AG04450 (cell line): ENCODE measurements at regions not wholly inside any gene's neighbourhood (a gene's known extent, or its start where the extent isn't known, plus 50 kb on each side); places are given as distances from the start of the nearest gene placed in this dataset.

Experiments used
- CTCF ChIA-PET: fragments of 300-600, 350-600 bp; formaldehyde crosslinking; extraction: SDS; loops from one replicate; lab custom pipeline; 2022; ENCODE audit warnings: antibody characterized with exemption, inconsistent platforms; lab: Charles Lee
- POLR2A ChIA-PET: fragments of 350-600 bp; formaldehyde crosslinking; extraction: SDS; loops from one replicate; lab custom pipeline; 2021; ENCODE audit warnings: antibody characterized with exemption, inconsistent platforms; lab: Yijun Ruan, JAX
- DNase-seq: peaks from one replicate; pipeline ENCODE4 v3.0.0-alpha.2; 2011; ENCODE audit warnings: low read depth, low spot score
- H3K27ac ChIP-seq: one replicate; pipeline ENCODE4 v1.5.1; 2012; ENCODE audit warnings: low read depth, low read length, control low read depth
- H3K27me3 ChIP-seq: one replicate; pipeline ENCODE4 v1.6.0; 2012; ENCODE audit warnings: low read length; ENCODE audit not compliant: control insufficient read depth, insufficient read depth
- H3K4me3 ChIP-seq: 2 replicates; pipeline ENCODE4 v1.5.1; 2011; ENCODE audit warnings: mild to moderate bottlenecking, low read depth, low read length, control low read depth
- H3K9me3 ChIP-seq: 2 replicates; pipeline ENCODE4 v1.5.1; 2012; ENCODE audit warnings: low read length; ENCODE audit not compliant: control insufficient read depth, insufficient read depth
- CTCF ChIP-seq: IDR thresholded peaks from 2 replicates; pipeline ENCODE4 v1.5.1; 2011; ENCODE audit warnings: low read depth, low read length, control low read depth, inconsistent platforms

- DNase-seq = no peak
- ChIA-PET CTCF (interaction anchor here (0.6 to 2.1 kb wide), 2 partner anchors 24 to 30 kb away, joined by 5 to 8 read pairs; no protein-coding TSS in a partner anchor), POLR2A (no interaction called here)
- Histone ChIP-seq H3K27me3 (peaks cover 31% of the 10 kb centered on the region), H3K4me3 (no peak overlapping the region), H3K9me3 (peaks cover 4% of the 10 kb centered on the region; the same call in 1 of the 2 replicates), H3K27ac (no peak overlapping the region)
- no peak for TF ChIP-seq CTCF
Measured at GRCh38 chr21:31557421-31558188, 101.9 kb upstream of the SOD1 start.

GRCh38 chr21:31556662-31557061 is 102.8 kb upstream of the SOD1 start:
- no peak for DNase-seq
- Histone ChIP-seq H3K27me3 (peaks cover 31% of the 10 kb centered on the region), H3K4me3 (no peak overlapping the region), H3K27ac (no peak overlapping the region), H3K9me3 (peaks cover 4% of the 10 kb centered on the region; the same call in 1 of the 2 replicates)
- TF ChIP-seq CTCF = no peak
- CTCF ChIA-PET = interaction anchor here (2.1 kb wide), 1 partner anchor 24 kb away, joined by 8 read pairs; no protein-coding TSS in a partner anchor
- POLR2A ChIA-PET = no interaction called here

GRCh38 chr21:31555741-31556191 is 103.7 kb upstream of the SOD1 start:
- peaks cover 4% of the 10 kb centered on the region; the same call in 1 of the 2 replicates for H3K9me3 ChIP-seq
- no peak overlapping the region for H3K27ac ChIP-seq
- no peak for DNase-seq
- ChIA-PET CTCF (interaction anchor here (2.1 kb wide), 1 partner anchor 25 kb away, joined by 8 read pairs; no protein-coding TSS in a partner anchor), POLR2A (no interaction called here)
- H3K4me3 ChIP-seq = no peak overlapping the region
- H3K27me3 ChIP-seq = peaks cover 31% of the 10 kb centered on the region
- TF ChIP-seq CTCF = no peak

GRCh38 chr21:31554511-31555022 is 104.9 kb upstream of the SOD1 start:
- Histone ChIP-seq H3K27me3 (peaks cover 22% of the 10 kb centered on the region), H3K27ac (no peak overlapping the region), H3K9me3 (peaks cover 4% of the 10 kb centered on the region; the same call in 1 of the 2 replicates), H3K4me3 (no peak overlapping the region)
- ChIA-PET POLR2A (no interaction called here), CTCF (no interaction called here)
- no peak for TF ChIP-seq CTCF
- DNase-seq = no peak

DNA sequence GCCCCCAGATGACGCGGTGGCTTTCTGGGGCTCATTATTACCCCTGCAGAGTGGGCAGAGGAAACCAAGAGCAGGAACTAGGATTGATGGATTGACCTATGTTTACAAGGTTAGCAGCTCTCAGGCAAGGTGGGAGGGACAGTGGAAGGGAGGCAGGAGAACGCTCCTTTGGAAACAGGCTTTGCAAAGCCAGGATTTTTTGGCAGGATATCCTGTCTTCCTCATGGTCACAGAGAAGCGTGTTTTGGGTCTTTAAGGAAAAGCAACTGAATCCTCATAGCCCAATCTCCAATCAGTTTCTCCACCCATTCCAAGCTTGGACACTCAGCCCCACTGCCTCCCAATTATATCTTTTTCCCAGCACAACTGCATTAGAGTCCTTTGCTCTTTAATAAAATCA is 105.6 kb upstream of the SOD1 start:
- TF ChIP-seq CTCF = no peak
- CTCF ChIA-PET = no interaction called here
- Histone ChIP-seq H3K4me3 (no peak overlapping the region), H3K27ac (no peak overlapping the region), H3K27me3 (peaks cover 21% of the 10 kb centered on the region), H3K9me3 (peaks cover 4% of the 10 kb centered on the region; the same call in 1 of the 2 replicates)
- no peak for DNase-seq
- POLR2A ChIA-PET = no interaction called here
